ENCODE measurements at regions not wholly inside any gene's neighbourhood (a gene's known extent, or its start where the extent isn't known, plus 50 kb on each side); places are given as distances from the start of the nearest gene placed in this dataset.
"Not testable (repeated sequence)": the region's sequence is repeated elsewhere in the genome, so short reads cannot be mapped to it uniquely, and the experiment has no call there.

DNA sequence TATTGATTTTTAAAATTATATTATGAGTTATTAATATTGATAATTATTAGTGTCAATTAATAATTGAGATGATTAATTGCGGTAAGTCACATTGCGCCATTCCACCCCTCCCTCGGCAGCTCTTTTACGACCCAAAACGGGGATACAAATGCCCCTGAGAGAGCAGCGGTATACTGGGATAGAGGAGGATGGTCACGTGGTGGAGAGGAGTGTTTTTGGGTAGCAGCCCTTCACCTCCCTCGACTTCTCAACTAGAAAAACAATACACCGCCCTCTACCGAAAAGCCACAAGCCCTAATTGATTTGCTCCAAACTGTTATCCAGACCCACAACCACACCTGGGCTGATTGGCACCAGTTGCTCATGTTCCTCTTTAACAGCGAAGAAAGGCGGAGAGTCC lies 71.0 kb downstream of the DAPL1 start:
- not testable (repeated sequence) for H3K9me3 Mint-ChIP-seq; H3K27me3 Mint-ChIP-seq (ENCODE audit: low read depth); H3K4me1 Mint-ChIP-seq (ENCODE audit: low read depth); DNase-seq (ENCODE audit: low spot score); H3K36me3 Mint-ChIP-seq (ENCODE audit: low read depth); H3K27ac Mint-ChIP-seq; H3K4me3 Mint-ChIP-seq

DNA sequence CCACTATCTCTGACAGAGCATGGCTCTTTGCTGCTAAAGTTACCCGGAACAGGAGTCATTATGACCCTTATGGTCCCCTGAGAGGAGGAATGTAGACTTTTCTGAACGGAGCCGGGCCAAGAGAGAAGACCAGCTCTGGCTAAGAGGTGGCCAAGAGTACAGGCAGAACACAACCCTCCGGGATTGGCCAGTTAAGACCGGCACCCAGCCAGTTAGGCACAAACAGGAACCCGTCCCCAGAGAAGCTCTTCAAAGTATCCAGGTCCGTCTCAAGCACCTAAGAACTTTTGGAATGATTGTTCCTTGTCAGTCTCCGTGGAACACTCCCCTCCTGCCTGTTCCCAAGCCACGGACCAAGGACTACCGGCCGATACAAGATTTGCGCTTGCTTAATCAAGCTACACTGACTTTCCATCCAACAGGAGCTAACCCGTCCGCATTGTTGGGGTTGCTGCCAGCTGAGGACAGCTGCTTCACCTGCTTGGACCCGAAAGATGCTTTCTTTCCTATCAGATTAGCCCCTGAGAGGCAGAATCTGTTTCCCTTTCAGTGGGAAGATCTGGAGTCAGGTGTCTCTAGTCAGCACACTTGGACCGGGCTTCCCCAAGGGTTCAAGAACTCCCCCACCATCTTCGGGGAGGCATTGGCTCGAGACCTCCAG lies 72.5 kb downstream of the DAPL1 start:
- H3K9me3 Mint-ChIP-seq; H3K27ac Mint-ChIP-seq; DNase-seq (ENCODE audit: low spot score); H3K4me1 Mint-ChIP-seq (ENCODE audit: low read depth); H3K4me3 Mint-ChIP-seq; H3K27me3 Mint-ChIP-seq (ENCODE audit: low read depth); H3K36me3 Mint-ChIP-seq (ENCODE audit: low read depth): not testable (repeated sequence)

DNA sequence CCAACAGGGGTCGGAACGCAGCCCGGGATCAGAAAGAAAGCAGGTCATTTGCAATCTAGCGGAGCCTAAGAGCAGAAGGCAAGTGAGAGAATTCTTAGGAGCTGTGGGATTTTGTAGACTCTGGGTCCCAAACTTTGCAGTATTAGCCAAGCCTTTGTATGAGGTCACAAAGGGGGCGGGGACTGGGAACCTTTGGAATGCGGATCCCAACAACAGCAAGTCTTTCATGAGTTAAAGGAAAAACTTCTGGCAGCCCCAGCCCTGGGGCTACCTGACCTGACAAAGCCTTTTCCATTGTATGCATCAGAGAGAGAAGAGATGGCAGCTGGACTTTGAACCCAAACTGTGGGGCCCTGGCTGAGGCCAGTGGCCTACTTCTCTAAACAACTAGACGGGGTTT lies 73.3 kb downstream of the DAPL1 start:
- H3K27ac Mint-ChIP-seq; H3K27me3 Mint-ChIP-seq (ENCODE audit: low read depth); DNase-seq (ENCODE audit: low spot score); H3K4me3 Mint-ChIP-seq; H3K9me3 Mint-ChIP-seq; H3K36me3 Mint-ChIP-seq (ENCODE audit: low read depth); H3K4me1 Mint-ChIP-seq (ENCODE audit: low read depth): not testable (repeated sequence)

DNA sequence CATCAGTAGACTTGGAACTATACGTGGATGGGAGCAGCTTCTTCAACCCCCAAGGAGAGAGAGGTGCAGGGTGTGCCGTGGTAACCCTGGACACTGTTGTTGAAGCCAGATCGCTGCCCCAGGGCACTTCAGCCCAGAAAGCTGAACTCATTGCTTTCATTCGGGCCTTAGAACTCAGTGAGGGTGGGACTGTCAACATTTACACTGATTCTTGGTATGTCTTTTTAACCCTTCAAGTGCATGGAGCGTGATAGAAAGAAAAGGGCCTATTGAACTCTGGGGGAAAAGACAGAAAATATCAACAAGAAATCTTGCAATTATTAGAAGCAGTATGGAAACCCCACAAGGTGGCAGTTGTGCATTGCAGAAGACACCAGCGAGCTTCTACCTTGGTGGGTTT lies 74.0 kb downstream of the DAPL1 start:
- H3K9me3 Mint-ChIP-seq; DNase-seq (ENCODE audit: low spot score); H3K27me3 Mint-ChIP-seq (ENCODE audit: low read depth); H3K4me1 Mint-ChIP-seq (ENCODE audit: low read depth); H3K36me3 Mint-ChIP-seq (ENCODE audit: low read depth); H3K27ac Mint-ChIP-seq; H3K4me3 Mint-ChIP-seq: not testable (repeated sequence)

DNA sequence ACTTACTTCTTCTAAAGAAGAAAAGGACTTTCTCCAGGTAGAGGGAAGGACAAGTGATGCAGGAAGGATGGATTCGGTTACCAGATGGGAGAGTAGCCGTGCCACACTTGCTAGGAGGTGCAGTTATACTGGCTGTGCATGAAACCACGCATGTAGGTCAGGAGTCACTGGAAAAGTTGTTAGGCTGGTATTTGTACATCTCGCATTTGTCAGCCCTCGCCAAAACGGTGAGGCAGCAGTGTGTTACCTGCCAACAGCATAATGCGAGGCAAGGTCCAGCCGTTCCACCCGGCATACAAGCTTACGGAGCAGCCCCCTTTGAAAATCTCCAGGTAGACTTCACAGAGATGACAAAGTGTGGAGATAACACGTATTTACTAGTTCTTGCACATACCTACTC lies 74.5 kb downstream of the DAPL1 start:
- H3K36me3 Mint-ChIP-seq (ENCODE audit: low read depth); H3K4me1 Mint-ChIP-seq (ENCODE audit: low read depth); H3K4me3 Mint-ChIP-seq; H3K9me3 Mint-ChIP-seq; H3K27ac Mint-ChIP-seq; H3K27me3 Mint-ChIP-seq (ENCODE audit: low read depth); DNase-seq (ENCODE audit: low spot score): not testable (repeated sequence)

DNA sequence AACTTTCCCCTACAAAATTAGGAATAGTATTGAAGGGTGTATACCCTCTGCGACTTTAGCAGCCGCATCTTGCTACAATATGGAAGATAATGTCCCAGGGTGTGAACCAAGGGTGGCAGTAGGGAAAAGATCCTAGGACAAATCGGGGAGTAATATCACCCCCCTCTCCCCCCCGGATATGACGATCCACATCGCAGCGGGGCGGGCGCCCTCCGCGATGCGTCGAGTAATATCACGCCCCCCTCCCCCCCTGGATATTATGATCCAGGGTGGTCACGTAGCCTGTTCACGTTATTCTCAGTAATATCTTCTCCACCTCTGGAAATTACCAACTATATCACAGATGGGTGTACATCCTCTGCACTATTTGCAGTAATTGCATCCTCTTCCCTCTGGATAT lies 82.9 kb downstream of the DAPL1 start:
- DNase-seq (ENCODE audit: low spot score): no peak
- H3K4me3 Mint-ChIP-seq: no peak overlapping the region
- no peaks in the 10 kb centered on the region for H3K27me3 Mint-ChIP-seq (ENCODE audit: low read depth)
- H3K9me3 Mint-ChIP-seq: no peaks in the 10 kb centered on the region
- H3K4me1 Mint-ChIP-seq (ENCODE audit: low read depth): no peaks in the 10 kb centered on the region
- H3K36me3 Mint-ChIP-seq (ENCODE audit: low read depth): no peaks in the 10 kb centered on the region
- H3K27ac Mint-ChIP-seq: no peak overlapping the region

DNA sequence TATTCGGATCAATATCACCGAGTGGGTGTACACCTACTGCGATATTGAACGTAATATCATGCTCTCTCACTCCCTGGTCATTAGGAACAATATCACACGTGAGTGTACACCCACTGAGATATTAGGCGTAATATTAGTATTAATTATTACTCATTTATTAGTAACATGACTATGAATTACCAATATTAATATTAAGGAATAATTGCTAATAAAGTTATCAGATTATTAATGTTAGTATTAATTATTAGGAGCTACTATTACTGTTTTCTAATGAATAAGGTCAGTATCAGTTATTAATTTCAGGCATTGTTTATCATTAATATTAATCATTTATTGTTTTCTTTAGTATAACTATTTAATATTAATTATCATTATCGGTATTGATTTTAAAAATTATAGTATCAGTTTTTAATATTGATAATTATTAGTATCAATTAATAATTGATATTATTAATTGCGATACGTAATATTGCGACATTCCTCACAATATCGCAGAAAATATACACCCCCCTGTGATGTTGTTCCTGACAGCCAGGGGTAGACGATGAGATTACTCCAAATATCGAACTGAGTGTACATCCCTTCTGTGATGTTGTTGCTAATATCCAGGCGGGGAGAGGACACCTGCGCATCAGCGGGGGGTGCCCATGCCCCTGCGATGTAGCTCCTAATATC lies 84.2 kb downstream of the DAPL1 start:
- Mint-ChIP-seq H3K4me1 (ENCODE audit: low read depth) (no peaks in the 10 kb centered on the region), H3K4me3 (no peak overlapping the region)
- DNase-seq (ENCODE audit: low spot score): no peak

DNA sequence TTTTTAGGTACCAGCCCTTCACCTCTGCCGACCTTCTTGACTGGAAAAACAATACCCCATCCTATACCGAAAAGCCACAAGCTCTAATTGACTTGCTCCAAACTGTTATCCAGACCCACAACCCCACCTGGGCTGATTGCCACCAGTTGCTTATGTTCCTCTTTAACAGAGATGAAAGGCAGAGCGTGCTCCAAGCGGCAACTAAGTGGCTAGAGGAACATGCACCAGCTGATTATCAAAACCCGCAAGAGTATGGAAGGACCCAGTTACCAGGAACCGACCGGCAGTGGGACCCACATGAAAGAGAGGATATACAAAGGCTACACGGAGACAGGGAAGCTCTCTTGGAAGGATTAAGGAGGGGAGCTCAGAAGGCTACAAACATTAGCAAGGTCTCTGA lies 86.1 kb upstream of the TANC1 start:
- H3K4me3 Mint-ChIP-seq: no peak overlapping the region
- no peak overlapping the region for H3K27ac Mint-ChIP-seq
- H3K27me3 Mint-ChIP-seq (ENCODE audit: low read depth): no peaks in the 10 kb centered on the region
- no peaks in the 10 kb centered on the region for H3K36me3 Mint-ChIP-seq (ENCODE audit: low read depth)
- no peak for DNase-seq (ENCODE audit: low spot score)
- H3K9me3 Mint-ChIP-seq: no peaks in the 10 kb centered on the region
- no peaks in the 10 kb centered on the region for H3K4me1 Mint-ChIP-seq (ENCODE audit: low read depth)

More for the DNA sequence above, 84.2 kb downstream of the DAPL1 start:
- Mint-ChIP-seq H3K36me3 (ENCODE audit: low read depth) (no peaks in the 10 kb centered on the region), H3K9me3 (no peaks in the 10 kb centered on the region), H3K27ac (no peak overlapping the region), H3K27me3 (ENCODE audit: low read depth) (no peaks in the 10 kb centered on the region)

DNA sequence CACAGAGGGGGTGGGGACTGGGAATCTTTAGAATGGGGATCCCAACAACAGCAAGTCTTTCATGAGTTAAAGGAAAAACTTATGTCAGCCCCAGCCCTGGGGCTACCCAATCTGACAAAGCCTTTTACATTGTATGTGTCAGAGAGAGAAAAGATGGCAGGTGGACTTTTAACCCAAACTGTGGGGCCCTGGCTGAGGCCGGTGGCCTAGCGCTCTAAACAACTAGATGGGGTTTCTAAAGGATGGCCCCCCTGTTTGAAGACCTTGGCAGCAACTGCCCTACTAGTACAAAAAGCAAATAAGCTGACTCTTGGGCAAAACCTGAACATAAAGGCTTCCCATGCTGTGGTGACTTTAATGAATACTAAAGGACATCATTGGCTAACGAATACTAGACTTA lies 83.9 kb upstream of the TANC1 start:
- not testable (repeated sequence) for H3K27ac Mint-ChIP-seq; DNase-seq (ENCODE audit: low spot score); H3K9me3 Mint-ChIP-seq; H3K36me3 Mint-ChIP-seq (ENCODE audit: low read depth); H3K4me1 Mint-ChIP-seq (ENCODE audit: low read depth); H3K27me3 Mint-ChIP-seq (ENCODE audit: low read depth); H3K4me3 Mint-ChIP-seq

DNA sequence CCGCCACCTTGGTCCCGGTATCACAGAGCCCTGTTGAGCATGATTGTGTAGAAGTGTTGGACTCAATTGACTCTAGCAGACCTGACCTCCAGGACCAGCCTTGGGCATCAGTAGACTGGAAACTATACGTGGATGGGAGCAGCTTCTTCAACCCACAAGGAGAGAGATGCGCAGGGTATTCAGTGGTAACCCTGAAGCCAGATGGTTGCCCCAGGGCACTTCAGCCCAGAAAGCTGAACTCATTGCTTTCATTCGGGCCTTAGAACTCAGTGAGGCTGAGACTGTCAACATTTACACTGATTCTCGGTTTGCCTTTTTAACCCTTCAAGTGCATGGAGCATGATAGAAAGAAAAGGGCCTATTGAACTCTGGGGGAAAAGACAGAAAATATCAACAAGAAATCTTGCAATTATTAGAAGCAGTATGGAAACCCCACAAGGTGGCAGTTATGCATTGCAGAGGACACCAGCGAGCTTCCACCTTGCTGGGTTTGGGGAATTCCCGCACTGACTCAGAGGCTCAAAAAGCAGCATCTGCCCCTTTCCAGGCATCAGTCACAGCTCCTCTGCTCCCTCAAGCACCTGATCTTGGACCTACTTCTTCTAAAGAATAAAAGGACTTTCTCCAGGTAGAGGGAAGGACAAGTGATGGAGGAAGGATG lies 83.3 kb upstream of the TANC1 start:
- H3K4me1 Mint-ChIP-seq (ENCODE audit: low read depth); H3K36me3 Mint-ChIP-seq (ENCODE audit: low read depth); H3K27me3 Mint-ChIP-seq (ENCODE audit: low read depth); H3K9me3 Mint-ChIP-seq; H3K4me3 Mint-ChIP-seq; H3K27ac Mint-ChIP-seq: not testable (repeated sequence)
- peak; percentile 22 for DNase-seq (ENCODE audit: low spot score)

DNA sequence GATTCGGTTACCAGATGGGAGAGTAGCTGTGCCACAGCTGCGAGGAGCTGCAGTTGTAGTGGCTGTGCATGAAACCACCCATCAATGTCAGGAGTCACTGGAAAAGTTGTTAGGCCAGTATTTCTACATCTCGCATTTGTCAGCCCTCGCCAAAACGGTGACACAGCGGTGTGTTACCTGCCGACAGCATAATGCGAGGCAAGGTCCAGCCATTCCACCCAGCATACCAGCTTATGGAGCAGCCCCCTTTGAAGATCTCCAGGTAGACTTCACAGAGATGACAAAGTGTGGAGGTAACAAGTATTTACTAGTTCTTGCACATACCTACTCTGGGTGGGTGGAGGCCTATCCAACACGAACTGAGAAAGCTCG lies 82.8 kb upstream of the TANC1 start:
- not testable (repeated sequence) for H3K27me3 Mint-ChIP-seq (ENCODE audit: low read depth); H3K27ac Mint-ChIP-seq; H3K36me3 Mint-ChIP-seq (ENCODE audit: low read depth); DNase-seq (ENCODE audit: low spot score); H3K4me3 Mint-ChIP-seq; H3K9me3 Mint-ChIP-seq; H3K4me1 Mint-ChIP-seq (ENCODE audit: low read depth)

DNA sequence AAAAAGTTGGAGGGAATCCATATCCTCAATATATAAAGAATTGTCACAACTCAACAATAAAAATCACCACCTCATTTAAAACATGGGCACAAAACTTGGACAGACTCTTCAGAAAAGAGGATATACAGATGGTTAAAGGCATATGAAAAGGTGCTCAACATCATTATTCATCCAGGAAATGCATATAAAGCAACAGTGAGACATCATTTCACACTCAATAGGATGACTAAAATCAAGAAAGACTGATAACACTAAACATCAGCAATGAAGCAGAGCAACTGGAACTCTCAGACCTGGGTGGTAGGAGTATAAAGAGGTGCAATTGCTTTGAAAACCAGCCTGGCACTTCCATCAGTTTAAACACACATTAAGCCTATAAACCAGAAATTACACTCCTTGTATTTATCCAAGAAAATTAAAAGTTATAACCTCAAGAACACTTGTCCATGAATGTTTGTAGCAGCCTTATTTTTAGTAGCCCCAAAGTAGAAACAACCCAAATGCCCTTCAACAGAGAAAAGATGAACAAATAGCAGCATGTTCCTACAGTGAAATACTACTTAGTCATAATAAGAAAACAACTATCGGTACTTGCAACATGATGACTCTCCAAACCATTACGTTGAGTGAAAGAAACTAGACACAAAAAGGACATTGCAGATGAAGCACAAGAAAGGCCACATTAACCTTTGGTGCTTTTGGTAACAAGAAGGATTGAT lies 79.1 kb upstream of the TANC1 start:
- peaks cover 9% of the 10 kb centered on the region for H3K9me3 Mint-ChIP-seq
- DNase-seq (ENCODE audit: low spot score): no peak
- H3K4me1 Mint-ChIP-seq (ENCODE audit: low read depth): no peaks in the 10 kb centered on the region
- no peaks in the 10 kb centered on the region for H3K27me3 Mint-ChIP-seq (ENCODE audit: low read depth)
- H3K27ac Mint-ChIP-seq: no peak overlapping the region
- H3K36me3 Mint-ChIP-seq (ENCODE audit: low read depth): no peaks in the 10 kb centered on the region
- no peak overlapping the region for H3K4me3 Mint-ChIP-seq

DNA sequence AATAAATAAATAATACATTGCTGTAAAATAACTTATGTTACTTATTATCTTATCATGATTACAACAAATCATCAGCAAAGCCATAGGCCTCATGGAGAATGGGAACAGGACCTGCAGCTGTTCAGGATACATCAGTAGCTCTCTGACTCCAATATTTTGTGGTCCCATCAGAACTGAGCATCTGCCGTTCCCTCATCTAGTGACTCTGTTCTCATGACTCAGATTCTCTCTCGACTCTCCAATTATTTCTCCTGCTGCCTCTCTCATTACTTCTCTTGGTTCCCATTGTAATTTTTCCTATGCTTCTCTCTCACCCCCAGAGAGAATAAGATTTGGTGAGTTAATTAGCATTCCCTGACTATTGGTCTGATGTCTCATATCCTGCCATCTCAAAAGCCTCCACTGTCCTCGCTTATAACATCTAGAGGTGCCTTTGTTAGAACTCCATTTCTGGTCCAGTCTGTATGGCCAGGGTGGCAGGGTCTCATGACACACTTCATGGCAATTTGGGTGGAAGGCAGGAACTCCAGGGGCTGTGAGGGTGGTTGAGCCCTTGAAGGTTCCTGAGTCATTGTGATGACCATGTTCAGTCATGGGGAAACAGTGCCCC lies 78.0 kb upstream of the TANC1 start:
- Mint-ChIP-seq H3K27me3 (ENCODE audit: low read depth) (no peaks in the 10 kb centered on the region), H3K4me3 (no peak overlapping the region), H3K27ac (no peak overlapping the region), H3K4me1 (ENCODE audit: low read depth) (no peaks in the 10 kb centered on the region), H3K9me3 (peaks cover 9% of the 10 kb centered on the region), H3K36me3 (ENCODE audit: low read depth) (no peaks in the 10 kb centered on the region)
- no peak for DNase-seq (ENCODE audit: low spot score)

DNA sequence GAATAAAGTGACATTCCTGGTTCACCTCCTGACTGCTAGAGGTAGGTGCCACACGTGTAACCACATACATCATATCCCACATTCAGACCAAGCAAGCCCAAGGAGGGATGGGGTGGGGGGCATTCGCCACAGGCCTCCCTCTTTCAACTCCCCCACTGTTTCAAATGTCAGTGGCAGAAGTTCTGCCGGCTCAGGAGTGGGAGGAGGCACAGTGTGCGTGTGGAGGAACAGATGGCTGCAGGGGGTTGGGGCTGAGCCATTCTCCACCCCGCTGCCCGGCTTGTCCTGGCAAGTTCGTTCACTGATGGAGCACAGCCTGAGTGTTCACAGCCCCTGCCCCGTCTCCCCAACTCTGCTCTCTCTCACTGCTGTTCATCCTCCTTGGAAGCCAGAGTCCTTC lies 75.4 kb upstream of the TANC1 start:
- no peak for DNase-seq (ENCODE audit: low spot score)
- H3K36me3 Mint-ChIP-seq (ENCODE audit: low read depth): no peaks in the 10 kb centered on the region
- no peaks in the 10 kb centered on the region for H3K4me1 Mint-ChIP-seq (ENCODE audit: low read depth)
- H3K27me3 Mint-ChIP-seq (ENCODE audit: low read depth): no peaks in the 10 kb centered on the region
- peaks cover 9% of the 10 kb centered on the region for H3K9me3 Mint-ChIP-seq
- no peak overlapping the region for H3K4me3 Mint-ChIP-seq
- no peak overlapping the region for H3K27ac Mint-ChIP-seq

All from T-helper 2 cell treated with Interferon-gamma antibody and Interleukin-4, amounts not matched to agents 5 μg/mL and 100 μg/mL, for 36 hours (primary cell).